Hematopoietic multipotent progenitor cell treated with erythropoietin and hydrocortisone succinate and interleukin-3 and kit ligand, for 8 days (in vitro differentiated cells): ENCODE measurements at regions not wholly inside any gene's neighbourhood (a gene's known extent, or its start where the extent isn't known, plus 50 kb on each side); places are given as distances from the start of the nearest gene placed in this dataset.

Experiments used
- DNase-seq: peaks from one replicate; pipeline ENCODE4 v3.0.0-alpha.2; 2015

DNA sequence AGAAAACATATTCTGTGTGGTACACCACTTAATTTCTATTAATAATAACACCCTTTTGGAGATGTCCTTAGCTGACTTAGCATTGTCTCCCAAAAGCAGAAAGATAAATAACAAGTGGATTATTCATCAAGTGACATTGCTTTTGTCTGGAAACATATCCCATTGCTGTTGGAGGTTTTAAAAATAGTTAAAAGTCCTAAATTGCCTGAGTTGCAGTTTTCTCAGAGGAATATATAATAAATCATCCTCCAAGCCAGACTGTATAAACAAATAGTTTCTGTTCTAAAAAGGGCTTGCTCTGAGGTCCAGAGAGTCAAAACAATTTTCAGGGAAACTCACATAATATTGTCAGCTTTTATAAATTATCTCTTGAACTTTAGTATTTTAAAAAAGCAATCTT is 60.4 kb upstream of the CD96 start:
- no peak for DNase-seq

DNA sequence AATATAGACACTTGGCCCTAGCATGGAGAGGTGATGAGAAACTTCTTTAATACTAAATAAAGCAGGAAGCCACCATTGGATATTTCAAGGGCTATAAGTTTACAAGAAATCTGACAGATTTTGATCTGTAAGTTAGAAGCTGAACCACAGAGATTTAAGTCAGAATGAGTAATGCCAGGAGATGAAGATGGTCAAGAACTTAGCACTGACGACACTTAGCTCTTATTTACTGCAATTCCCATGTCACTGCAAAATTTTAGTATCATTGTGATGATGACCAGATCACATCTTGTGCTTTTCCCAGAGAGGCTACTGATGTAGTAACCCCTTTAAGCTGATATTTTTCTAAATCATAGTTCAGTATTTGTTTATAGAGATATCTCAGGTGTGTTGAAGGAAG is 59.4 kb upstream of the CD96 start:
- no peak for DNase-seq

DNA sequence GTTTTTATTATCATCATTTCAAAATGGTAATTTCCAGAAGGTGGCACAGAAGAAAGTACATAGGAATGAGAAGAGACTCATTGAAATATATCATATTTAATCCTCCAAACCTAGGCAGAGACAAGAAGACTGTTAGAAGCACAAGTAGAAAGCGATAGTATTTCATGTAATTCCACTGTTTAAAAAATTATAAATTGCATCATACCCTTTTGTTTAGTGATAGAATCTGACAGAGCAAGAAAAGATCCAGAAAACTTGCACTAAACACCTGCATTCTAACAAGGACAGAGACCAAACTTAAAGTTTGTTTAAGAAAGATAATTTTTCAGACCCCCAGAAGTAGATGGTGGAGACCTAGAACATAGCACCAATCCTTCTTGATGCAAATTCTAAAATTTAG is 56.9 kb upstream of the CD96 start:
- DNase-seq = no peak
